ENCODE measurements at regions not wholly inside any gene's neighbourhood (a gene's known extent, or its start where the extent isn't known, plus 50 kb on each side); places are given as distances from the start of the nearest gene placed in this dataset.
"Not testable (repeated sequence)": the region's sequence is repeated elsewhere in the genome, so short reads cannot be mapped to it uniquely, and the experiment has no call there.

DNA sequence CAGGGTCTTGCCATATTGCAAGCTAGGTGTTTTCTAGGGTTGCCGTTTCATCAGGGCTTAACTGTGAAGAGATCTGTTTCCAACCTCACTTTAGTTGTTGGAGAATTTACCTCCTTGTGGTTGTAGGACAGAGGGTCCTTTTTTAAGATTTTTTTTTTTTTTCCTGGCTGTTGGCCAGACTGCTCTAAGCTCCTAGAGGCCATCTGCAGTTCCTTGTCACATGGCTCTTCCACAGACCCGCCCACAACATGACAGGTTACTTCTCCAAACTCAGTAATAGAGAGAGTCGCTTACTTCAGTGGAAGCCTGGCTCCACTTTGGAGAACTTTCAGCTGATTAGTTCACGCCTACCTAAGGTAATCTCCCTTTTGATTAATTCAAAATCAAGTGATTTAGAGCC, 543.7 kb downstream of the DMRTA1 start:
- DNase-seq (ENCODE audit: low read depth), result no peak

DNA sequence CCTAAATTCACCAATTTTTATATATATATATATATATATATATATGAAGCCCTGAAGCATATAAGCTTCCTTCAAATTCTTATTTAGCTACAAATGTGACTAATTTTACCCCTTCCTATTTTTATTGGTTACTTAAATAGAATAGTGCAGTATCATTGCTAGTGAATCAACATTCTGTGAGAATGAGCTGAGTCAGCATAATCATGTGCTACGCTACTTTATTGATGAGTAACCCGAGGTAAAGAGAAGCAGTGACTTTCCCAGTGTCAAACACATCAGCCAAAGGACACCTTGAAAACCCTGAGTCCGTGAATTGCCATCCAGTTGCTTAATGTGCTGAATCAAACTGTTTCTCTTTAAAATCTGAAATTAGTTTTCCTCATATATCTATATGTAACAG, 546.2 kb downstream of the DMRTA1 start:
- DNase-seq (ENCODE audit: low read depth), result peak; percentile 35

DNA sequence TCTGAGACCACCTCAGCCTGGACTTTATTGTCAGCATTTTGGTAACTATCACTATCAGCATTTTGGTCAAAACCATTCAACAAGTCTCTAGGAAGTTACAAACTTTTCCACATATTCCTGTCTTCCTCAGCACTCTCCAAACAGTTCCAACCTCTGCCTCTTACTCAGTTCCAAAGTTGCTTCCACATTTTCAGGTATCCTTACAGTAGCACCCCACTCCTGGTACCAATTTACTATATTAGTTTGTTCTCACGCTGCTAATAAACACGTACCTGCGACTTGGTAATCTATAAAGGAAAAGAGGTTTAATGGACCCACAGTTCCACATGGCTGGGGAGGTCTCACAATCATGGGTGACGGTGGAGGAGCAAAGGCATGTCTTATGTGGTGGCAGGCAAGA, 551.3 kb downstream of the DMRTA1 start:
- DNase-seq (ENCODE audit: low read depth), result no peak

DNA sequence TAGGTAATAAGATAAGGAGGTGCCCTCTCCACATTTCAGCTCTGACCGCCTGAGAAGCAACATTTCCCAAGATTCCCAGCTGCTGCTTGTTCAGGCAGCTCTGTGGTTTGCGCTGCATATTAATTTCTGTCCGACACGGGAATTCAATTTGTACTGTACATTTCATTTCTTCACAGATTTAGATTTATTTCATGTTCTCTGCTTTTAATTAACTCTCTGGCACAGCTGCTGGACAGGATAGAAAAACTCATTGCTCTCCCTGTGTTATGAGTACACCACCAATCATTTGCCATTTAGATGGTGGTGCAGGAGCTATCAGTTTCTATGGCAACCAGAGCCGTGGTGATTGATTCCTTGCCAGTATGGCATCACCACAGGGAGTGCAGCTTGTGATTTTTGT, 558.5 kb downstream of the DMRTA1 start:
- DNase-seq (ENCODE audit: low read depth), result no peak

DNA sequence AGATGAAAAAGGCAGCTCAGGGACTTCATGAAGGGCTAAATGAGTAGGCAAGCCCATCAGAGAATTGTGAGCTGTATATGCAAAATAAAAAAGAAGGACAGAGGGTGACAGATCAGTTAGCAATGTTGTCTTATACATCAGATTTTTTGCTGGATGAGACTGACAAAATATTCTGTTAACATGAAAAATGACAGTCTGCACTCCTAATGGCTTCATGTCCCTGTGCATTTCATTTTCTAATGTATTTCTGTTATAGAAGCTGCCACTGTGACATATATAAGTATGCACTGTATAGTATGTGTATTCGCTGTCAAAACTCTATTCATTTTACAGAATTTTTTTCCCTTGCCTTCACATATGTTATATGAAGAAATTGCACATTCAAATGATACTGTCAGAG, 559.5 kb downstream of the DMRTA1 start:
- DNase-seq (ENCODE audit: low read depth), result no peak

DNA sequence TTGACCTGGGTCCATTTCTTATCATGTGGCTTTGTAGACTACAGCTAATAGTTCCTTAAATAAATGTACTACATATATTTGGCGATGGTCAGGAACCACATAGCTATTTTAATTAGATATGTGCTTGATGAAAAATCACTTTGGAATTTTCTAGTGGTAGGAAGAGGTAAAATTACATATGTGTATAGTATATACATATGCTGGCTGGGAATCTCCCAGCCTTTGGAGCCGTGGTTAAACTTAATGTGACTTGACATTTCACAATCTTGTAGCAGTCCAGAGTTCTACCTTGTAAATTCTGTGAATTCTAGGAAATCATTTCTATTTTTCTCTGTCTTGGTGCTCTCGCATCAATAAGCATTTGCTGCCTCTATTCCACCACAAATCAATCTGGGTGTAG, 565.0 kb downstream of the DMRTA1 start:
- peak; percentile 49 for DNase-seq (ENCODE audit: low read depth)

DNA sequence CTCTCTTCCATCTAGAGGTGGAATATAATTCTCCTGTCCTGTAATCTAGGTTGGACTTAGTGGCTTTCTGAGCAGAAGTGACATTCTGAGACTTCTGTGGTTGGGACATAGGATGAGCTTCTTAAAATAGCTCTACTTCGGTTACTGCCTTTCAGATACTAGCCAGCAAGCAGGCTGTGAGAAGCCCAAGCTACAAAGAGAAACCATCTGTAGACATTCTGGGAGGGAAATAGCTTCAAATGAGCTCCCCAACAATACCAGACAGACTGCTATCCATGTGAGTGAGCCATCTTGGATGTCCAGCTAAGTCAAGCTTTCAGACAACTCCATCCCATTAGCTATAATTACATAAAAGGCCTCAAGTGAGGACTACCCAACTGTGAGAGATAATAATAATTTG, 568.9 kb downstream of the DMRTA1 start:
- DNase-seq (ENCODE audit: low read depth), result no peak

DNA sequence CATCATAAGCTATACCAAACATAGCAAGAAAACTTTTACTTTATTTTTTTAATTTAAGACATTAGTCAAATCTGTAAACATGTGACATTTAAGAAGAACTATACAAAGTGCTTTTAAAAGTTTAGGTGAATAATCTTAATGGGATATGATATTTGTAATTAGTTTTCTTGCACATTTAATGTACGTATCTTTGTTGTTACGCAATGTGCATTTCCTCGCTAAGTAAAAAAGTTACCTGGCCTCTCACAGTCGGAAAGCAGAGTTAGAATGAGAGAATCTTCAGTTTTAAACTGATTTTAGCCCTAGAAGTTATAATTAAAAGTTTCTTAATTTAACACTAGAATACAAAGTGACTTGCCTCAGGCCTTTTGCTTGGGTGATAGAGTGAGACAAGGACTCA, 589.8 kb downstream of the DMRTA1 start:
- DNase-seq (ENCODE audit: low read depth), result no peak

DNA sequence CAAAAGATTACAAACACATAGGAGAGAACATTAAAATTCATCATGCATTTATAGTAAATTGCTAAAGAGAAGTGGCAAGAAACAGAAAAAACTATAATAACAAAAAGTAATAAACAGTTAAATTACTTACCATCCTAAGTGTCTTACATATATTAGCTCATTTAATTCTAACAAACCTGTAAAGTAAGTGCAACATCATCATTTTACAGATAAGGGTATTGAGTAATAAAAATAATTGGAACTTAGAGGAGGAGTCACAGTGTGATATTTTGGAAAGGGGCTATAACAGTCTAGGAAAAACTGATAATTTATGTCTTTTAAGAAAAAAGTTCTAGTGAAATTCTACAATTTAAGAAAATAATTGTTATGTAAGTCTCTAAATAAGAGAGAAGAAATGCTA, 592.8 kb downstream of the DMRTA1 start:
- DNase-seq (ENCODE audit: low read depth), result no peak

DNA sequence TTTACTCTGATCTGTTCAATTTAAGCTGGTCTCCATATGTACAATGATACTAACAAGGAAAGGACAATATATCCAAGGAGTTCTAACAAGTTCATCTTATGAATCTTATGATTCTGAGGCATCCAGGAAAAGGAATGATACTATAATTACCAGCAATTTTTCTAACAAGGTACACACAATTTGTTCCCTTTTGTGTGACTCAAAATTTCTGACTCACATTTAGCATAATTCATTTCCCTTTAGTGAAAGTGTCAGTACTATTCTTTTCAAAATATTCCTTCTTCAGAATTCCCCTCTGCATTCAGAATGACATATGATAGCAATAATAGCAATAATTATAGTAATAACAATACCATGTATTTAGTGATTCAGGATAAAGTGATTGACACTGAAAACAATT, 594.8 kb downstream of the DMRTA1 start:
- no peak for DNase-seq (ENCODE audit: low read depth)

DNA sequence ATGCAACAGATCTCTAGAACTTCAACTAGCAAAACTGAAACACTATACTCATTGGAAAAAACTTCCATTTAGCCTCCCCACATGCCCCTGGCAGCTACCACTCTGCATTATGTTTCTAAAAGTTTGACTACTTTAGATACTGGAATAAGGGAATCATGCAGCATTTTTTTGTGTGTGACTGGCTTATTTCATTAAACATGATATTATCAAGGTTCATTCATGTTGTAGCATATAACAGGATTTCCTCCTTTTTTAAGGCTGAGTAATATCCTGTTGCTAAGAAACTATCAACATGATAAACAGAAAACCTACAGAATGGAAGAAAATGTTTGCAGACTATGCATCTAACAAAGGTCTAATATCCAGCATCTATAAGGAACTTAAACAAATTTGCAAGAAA, 597.9 kb downstream of the DMRTA1 start:
- DNase-seq (ENCODE audit: low read depth), result peak; percentile 30

DNA sequence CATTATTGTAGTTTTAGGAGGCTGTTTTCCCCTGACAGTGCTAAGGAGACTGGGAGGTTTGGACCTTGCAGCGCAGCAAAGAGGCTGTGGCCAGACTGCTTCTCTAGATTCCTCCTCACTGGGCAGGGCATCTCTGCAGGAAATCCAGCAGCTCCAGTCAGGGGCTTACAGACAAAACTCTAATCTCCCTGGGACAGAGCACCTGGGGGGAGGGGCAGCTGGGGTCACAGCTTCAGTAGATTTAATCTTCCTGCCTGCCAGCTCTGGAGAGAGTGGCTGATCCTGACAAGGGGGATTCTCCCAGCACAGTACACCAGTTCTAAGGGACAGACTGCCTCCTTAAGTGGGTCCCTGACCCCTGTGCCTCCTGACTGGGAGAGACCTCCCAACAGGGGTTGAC, 599.4 kb downstream of the DMRTA1 start:
- not testable (repeated sequence) for DNase-seq (ENCODE audit: low read depth)

DNA sequence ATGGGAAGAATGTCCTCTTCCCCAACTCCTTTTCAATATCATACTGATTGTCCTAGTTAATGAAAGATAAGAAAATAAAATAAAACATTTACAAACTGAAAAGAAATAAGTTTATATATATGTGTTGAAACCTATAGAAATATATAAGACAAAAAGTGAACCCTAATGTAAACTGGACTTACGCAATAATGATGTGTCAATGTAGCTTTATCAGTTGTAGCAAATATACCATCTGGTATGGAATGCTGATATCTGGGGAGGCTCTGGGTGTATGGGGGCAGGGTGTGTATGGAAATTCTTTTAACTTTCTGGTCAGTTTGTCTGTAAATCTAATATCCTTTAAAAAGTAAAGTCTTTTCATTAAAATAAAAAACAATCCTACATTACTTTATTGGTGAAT, 603.9 kb downstream of the DMRTA1 start:
- DNase-seq (ENCODE audit: low read depth), result no peak

DNA sequence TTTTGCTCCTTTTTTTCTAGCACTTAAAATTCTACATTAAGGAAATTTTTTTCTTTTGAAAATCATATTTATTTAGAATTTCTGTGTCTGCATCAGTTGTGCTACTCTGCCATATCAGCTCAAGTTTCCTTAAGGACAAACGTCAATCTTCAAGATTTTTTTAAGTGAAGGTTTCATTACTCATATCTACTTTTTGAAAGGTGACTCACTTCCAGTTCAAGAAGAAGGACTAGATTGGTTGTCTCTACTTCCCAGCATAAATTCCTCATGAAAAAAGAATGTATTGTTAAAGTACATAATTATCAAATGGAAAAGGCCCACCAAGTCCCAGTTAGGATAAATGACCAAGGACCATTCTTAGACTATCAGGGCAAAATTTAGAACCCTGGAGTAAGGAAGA, 626.5 kb downstream of the DMRTA1 start:
- DNase-seq (ENCODE audit: low read depth), result peak; percentile 9

DNA sequence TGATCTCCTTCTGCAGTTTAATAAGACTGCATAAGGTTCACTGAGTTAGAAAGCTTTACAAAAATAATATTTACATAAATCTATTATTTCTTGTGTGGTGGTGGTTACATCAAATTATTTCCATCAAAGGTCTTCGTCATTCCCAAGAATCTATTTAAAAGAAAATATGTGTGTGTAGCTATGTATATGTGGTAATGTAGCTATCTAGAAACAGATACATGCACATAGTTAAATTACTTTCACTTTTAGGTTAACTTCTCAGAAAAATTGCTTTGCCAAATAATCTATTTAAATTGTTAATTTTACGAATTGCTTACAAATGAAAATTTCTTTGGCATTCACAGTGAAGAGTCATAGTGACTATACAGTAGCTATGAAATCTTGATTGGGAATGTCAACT, 633.2 kb downstream of the DMRTA1 start:
- DNase-seq (ENCODE audit: low read depth), result peak; percentile 4

DNA sequence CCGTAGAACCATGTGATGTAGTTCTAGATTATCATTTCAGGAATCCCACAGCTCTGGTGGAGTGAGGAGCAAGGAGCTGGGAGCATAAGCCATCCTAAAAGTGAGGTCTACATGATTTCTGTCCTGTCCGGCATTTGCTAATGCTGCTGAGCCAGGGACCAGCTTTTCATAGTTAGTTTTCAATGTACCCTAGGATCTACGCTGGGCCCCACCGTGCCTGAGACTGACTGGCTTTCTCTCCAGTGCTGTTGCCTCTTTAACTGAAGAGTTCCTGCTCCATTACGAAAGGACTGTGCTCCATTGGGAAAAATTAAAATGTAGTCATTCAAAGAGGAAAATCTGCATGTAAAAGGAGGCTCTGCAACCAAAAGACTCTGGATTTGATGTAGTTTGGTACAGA, 634.8 kb downstream of the DMRTA1 start:
- DNase-seq (ENCODE audit: low read depth), result no peak

DNA sequence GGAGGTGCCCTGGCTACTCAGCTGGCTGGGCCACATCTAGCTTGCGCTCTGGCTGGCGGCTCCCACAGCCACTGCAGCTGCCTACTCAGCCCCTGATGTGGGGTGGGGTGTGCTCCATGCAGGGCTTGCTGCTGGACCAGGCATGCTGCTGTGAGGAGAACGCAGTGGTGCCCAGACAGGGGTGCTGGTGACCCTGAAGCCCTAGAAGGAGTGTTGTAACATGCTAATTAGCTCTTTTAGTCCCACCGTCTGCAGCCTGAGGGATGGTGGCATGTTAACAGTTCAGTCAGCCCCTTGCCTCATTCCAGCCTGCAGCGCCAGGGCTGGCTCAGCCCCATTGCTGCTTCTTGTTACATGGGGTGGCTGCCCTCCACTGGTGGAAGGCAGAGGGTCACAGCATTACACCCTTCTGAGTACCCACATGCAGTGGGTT, 642.3 kb downstream of the DMRTA1 start:
- DNase-seq (ENCODE audit: low read depth), result peak; percentile 34

DNA sequence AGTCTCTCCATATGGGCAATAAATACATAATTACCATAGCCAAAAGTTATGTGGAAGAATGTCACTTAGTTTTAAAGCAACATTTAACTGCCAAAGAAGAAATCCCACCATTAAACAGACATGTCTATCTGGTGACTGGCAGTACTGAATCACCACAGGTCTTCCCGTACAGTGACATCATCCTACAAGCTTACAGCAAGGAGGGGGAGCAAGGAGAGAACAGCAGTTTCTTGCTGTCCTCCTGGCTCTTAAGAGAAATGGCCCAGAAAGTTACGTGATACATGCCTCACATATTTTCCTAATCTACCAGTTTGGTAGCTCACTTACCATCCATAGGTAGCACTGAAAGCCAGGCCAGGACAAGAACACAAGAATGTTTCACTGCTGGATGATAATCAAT, 671.0 kb downstream of the DMRTA1 start:
- DNase-seq (ENCODE audit: low read depth), result peak; percentile 61

DNA sequence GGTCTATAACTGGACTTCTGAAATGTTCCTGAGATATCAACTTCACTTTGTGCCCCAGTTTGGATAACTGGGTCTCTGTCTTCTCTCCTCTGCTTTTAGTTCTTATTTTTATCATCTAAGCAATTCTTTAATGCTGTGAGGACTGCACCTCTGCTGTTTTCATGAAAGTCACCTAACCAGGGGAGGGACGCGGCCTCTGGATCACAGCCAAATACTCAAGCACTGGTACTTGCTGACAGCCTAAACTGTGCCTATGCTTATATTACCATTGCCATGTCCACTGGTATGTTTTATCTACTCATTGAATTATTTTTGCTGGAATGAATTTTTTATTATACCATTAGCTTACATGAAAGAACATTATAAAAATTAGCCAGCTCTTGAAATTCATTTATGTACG, 674.0 kb downstream of the DMRTA1 start:
- DNase-seq (ENCODE audit: low read depth), result no peak

DNA sequence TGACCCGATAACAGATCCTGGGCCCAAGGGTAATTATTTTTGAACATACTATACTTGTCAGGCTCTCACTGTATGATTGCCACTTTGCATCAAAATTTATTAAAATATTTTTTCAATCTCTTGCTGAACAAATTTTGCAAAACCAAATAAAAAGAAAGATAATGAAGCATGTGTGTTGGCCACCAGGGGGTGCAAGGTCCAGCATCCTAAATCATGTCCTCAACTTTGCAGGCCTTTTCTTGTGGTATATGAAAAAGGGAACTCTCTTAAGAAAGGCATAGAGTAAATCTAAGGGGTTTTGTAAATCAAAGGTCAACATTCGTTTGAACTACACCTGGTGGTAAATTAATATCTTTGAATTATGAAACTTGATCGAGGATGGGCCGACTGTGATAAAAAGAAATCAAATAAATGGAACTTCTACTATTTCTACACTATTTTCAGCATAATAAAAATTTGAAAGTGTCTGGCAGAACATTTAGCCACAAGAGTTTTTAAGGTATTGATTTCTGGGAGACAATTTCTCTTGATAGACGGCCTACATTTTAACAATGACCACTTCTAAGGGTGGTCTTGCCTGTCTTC, 676.5 kb downstream of the DMRTA1 start:
- peak; percentile 42 for DNase-seq (ENCODE audit: low read depth)

DNA sequence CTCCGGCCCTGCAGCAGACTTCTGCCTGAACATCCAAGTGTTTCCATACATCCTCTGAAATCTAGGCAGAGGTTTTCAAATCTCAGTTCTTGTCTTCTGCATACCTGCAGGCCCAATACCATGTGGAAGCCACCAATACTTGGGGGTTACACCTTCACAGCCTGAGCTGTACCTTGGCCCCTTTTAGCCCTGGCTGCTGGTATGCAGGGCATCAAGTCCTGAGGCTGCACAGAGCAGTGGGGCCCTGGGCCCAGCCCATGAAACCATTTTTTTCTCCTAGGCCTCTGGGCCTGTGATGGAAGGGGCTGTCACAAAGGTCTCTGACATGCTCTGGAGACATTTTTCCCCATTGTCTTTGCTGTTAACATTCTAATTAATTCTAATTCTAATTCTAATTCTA, 680.6 kb downstream of the ELAVL2 start:
- no peak for DNase-seq (ENCODE audit: low read depth)

DNA sequence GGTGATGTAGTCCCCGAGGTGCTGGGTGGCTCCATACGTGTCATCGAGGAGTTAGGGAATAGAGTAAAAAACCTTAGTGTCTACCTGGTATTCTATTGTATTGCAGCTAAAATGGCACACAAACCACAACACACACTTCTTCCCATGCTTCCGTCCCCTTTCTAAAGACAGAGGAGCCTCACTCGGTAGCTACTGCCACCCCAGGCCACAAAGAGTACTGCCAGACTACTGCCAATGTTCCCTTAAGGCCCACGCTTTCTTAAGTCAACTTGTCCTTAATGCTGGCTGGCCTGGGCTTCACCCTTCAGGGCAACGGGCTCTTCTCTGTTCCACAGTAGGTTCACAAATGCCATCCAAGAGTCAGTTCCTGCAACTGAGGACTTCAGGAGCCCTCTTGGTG, 673.0 kb downstream of the ELAVL2 start:
- DNase-seq (ENCODE audit: low read depth), result peak; percentile 8

DNA sequence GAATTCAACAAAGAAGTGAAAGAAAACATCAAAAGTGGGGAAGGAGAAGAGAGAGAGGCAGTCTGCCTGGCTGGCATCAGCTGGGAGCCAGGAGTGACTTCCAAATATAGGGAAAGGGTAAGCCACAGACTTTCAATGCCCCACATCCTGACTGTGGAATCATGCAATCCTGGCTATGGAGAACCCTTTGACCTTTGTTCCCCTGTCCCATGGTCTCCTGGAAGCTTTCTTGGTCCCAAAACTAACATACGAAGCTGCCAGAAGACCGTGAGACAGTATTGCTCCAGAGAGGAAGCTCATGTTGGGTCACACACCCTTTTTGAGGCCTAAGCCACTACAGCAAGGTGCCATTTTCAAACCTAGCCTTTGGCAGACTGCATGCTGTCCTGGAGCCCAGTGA, 665.5 kb downstream of the ELAVL2 start:
- no peak for DNase-seq (ENCODE audit: low read depth)

DNA sequence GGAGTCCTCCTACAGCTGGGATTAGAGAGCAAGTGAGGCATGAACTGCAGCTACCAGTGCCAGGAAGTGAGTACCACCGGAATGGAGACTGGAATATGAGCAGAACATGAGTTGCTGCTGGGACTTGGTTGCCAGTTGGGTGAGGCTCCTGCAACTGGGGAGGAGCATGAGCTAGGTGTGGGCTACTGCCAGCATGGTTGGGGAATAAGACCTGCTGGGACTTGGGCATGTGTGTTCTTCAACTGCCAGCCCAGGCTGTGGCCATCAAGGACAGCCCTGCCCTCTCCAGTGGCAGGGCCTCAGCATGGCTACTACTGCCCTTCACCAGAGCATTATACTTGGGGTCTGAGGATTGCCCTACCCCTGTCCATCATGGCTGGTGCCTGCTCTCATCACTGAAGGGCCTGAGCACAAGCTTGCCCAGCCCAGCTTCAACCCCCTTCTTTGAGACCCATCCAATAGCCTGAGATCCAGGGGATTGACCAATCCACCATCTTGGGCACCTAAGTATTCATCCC, 665.0 kb downstream of the ELAVL2 start:
- DNase-seq (ENCODE audit: low read depth), result no peak

DNA sequence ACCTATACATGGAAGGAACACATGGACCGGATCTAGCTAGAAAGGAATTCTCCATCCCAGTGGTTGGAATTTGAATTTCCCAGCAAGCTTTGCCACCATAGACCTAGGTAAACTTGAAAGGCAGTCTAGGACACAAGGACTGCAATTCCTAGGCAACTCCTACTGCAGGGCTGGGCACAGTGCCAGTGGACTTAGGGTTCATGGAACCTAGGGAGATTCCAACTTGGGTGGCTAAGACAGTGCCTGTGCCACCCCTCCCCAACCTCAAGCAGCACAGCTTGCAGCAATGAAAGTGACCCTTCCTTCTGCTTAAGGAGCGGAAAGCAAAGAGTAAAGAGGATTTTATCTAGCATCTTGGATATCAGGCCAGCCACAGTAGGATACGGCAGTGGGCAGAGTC, 663.3 kb downstream of the ELAVL2 start:
- DNase-seq (ENCODE audit: low read depth), result no peak
